ENCODE measurements at regions not wholly inside any gene's neighbourhood (a gene's known extent, or its start where the extent isn't known, plus 50 kb on each side); places are given as distances from the start of the nearest gene placed in this dataset.

DNA sequence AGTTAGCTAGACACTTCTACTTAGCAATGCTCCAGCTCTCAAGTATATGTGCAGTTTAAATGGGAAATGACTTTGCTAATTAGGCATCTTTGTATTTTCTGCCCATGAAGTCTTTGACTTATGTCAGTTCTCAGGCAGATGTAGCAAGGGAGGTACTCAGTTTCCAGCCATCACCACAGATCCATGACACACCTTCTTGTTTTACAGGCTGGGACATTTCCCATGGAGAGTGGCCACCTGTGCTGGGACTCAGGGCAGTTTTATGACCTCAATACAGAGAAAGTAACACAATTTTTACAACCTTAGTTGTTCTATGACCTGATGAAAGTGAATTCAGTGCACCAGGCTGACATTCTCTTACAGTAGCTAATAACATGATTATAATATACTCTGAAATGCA is 280.7 kb upstream of the GK2 start:
- TF ChIP-seq EZH2 (IDR thresholded peaks at IDR 0.05; ENCODE audit: borderline replicate concordance, low read depth, low read length, severe bottlenecking) = no peak
- TF ChIP-seq, protein P1, sequence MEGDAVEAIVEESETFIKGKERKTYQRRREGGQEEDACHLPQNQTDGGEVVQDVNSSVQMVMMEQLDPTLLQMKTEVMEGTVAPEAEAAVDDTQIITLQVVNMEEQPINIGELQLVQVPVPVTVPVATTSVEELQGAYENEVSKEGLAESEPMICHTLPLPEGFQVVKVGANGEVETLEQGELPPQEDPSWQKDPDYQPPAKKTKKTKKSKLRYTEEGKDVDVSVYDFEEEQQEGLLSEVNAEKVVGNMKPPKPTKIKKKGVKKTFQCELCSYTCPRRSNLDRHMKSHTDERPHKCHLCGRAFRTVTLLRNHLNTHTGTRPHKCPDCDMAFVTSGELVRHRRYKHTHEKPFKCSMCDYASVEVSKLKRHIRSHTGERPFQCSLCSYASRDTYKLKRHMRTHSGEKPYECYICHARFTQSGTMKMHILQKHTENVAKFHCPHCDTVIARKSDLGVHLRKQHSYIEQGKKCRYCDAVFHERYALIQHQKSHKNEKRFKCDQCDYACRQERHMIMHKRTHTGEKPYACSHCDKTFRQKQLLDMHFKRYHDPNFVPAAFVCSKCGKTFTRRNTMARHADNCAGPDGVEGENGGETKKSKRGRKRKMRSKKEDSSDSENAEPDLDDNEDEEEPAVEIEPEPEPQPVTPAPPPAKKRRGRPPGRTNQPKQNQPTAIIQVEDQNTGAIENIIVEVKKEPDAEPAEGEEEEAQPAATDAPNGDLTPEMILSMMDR (IDR thresholded peaks at IDR 0.05; ENCODE audit: borderline replicate concordance, extremely low read depth, low read length, poor library complexity, severe bottlenecking) = no peak
